ENCODE measurements at regions not wholly inside any gene's neighbourhood (a gene's known extent, or its start where the extent isn't known, plus 50 kb on each side); places are given as distances from the start of the nearest gene placed in this dataset.

DNA sequence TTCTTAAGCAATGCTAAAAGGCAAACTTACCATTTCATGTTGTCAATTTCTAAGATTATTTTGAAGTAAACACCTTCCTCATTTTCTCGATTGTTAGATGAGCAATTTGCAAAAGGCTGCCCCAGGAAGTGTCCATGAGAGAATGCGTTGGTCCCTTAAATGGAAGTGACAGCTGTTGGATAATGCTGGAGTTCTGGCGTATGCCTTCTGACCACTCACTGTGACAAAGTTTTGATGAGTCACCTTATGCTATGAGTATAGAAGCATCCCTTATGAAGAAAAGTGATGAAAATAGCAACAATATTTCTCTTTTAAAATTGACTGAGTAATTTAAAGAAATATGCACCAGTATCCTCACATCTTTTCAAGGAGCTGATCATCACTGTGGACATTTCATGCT lies 1497.5 kb downstream of the DPP10 start:
- DNase-seq (no peak), FAIRE-seq (no peak), ATAC-seq (no peak)
- Histone ChIP-seq H3K9me3 (no peaks in the 10 kb centered on the region), H3K36me3 (no peaks in the 10 kb centered on the region), H3K4me1 (no peaks in the 10 kb centered on the region), H3K27me3 (no peaks in the 10 kb centered on the region), H3K27ac (no peak overlapping the region), H3K4me3 (no peak overlapping the region)
- TF ChIP-seq, protein P1, sequence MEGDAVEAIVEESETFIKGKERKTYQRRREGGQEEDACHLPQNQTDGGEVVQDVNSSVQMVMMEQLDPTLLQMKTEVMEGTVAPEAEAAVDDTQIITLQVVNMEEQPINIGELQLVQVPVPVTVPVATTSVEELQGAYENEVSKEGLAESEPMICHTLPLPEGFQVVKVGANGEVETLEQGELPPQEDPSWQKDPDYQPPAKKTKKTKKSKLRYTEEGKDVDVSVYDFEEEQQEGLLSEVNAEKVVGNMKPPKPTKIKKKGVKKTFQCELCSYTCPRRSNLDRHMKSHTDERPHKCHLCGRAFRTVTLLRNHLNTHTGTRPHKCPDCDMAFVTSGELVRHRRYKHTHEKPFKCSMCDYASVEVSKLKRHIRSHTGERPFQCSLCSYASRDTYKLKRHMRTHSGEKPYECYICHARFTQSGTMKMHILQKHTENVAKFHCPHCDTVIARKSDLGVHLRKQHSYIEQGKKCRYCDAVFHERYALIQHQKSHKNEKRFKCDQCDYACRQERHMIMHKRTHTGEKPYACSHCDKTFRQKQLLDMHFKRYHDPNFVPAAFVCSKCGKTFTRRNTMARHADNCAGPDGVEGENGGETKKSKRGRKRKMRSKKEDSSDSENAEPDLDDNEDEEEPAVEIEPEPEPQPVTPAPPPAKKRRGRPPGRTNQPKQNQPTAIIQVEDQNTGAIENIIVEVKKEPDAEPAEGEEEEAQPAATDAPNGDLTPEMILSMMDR (IDR thresholded peaks at IDR 0.05) = no peak
- 72 to 79% methylated on average over 3 of the region's 3 CpGs for WGBS, 2 donors
- intact Hi-C loops (cut with DNase I) = no loop called here

DNA sequence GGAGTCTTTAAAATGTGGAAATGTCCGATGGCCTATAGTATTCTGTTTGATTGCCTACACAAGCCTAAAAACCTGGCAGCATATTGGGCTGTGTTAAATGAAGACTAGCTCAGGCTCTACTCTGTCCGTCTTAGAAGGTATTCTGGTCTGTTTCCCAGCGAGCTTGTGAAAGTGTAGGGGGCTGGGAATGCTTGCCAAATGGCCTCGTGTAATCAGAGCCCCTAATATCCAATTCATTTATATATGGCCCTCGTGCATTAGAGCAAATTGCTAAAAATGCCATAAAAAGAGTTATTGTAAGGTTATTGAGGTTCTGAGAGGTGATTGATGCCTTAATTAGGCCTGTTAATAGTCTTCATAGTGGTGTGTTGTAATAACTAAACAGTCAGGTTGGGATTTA lies 1500.4 kb downstream of the DPP10 start:
- H3K4me1 ChIP-seq = no peaks in the 10 kb centered on the region
- no peak for FAIRE-seq
- TF ChIP-seq, protein P1 (IDR thresholded peaks at IDR 0.05) = no peak
- H3K4me3 ChIP-seq = no peak overlapping the region
- H3K9me3 ChIP-seq = no peaks in the 10 kb centered on the region
- H3K36me3 ChIP-seq = no peaks in the 10 kb centered on the region
- DNase-seq = no peak
- H3K27ac ChIP-seq = no peak overlapping the region
- no peaks in the 10 kb centered on the region for H3K27me3 ChIP-seq
- no peak for ATAC-seq
- intact Hi-C loops (cut with DNase I) = no loop called here
- WGBS, 2 donors = 57 to 62% methylated on average over 5 of the region's 5 CpGs

DNA sequence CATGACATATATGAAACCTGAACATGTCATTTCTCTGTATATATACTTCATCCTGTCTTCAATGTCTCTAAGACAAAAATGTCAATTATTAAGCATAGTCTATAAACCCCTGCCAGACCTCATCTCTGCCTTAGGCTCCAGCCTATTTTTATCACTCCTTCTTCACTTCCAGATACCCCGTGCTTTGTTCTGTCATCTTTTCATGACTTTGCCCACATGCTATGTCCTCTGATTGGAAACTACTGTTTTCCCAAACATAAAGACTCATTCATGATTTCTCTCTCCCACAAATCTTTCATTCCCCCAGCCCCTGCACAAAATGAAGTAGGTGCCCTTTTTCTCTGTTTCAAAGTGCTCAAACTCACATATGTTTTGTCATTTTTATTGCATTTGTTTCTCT lies 1503.9 kb downstream of the DPP10 start:
- TF ChIP-seq, protein P1 (IDR thresholded peaks at IDR 0.05) = no peak
- intact Hi-C loops (cut with DNase I) = no loop called here
- H3K36me3 ChIP-seq = no peaks in the 10 kb centered on the region
- 73 to 88% methylated on average over 1 of the region's 1 CpG for WGBS, 2 donors
- H3K4me1 ChIP-seq = no peaks in the 10 kb centered on the region
- FAIRE-seq (no peak), DNase-seq (no peak), ATAC-seq (no peak)
- H3K4me3 ChIP-seq = no peak overlapping the region
- no peaks in the 10 kb centered on the region for H3K27me3 ChIP-seq
- H3K9me3 ChIP-seq = no peaks in the 10 kb centered on the region
- no peak overlapping the region for H3K27ac ChIP-seq

DNA sequence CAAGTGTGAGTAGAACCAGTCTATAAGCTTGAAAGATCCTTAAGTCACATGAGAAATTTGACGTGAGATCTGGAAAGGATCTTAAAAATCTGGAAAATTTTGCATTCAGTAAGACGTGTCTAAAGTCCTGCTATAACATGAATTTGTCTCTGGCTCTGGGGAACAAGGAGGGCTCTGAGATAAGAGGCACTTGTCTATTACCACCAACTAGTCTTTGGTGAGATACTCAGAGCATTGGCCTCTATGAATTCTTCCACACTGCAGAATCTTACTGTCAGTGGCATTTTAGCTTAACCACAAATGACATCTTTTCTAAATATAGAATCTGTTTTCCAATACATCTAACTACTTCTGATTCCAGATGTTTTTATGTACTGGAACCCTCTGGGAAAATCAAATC lies 1504.5 kb downstream of the DPP10 start:
- TF ChIP-seq, protein P1 (IDR thresholded peaks at IDR 0.05) = no peak
- no peaks in the 10 kb centered on the region for H3K36me3 ChIP-seq
- no peaks in the 10 kb centered on the region for H3K9me3 ChIP-seq
- no peaks in the 10 kb centered on the region for H3K27me3 ChIP-seq
- DNase-seq (no peak), FAIRE-seq (no peak), ATAC-seq (no peak)
- no peaks in the 10 kb centered on the region for H3K4me1 ChIP-seq
- no peak overlapping the region for H3K27ac ChIP-seq
- WGBS, 2 donors = 59 to 61% methylated on average over 2 of the region's 2 CpGs
- intact Hi-C loops (cut with DNase I) = no loop called here
- H3K4me3 ChIP-seq = no peak overlapping the region

DNA sequence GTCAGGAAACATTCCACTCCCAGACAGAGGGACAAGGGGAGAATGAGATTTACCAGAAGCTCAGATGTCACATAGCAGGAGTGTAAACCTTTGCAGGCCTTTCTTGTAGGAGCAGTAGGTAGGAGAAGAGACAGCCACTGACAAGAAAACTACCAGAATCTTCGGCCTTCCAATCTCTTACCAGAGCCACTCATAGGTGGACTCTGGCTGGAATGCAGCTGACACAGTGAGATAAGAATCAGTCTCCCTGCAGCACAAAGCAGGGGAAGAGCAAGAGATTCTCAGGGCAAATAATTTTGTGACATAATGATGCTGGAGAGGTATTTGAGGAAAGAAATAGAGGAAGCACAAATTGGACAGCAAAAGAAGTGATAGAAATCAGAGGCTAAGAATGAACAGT lies 1534.5 kb downstream of the DPP10 start:
- H3K9me3 ChIP-seq = no peaks in the 10 kb centered on the region
- H3K36me3 ChIP-seq = no peaks in the 10 kb centered on the region
- intact Hi-C loops (cut with DNase I) = no loop called here
- H3K4me1 ChIP-seq = no peaks in the 10 kb centered on the region
- ATAC-seq = no peak
- TF ChIP-seq, protein P1 (IDR thresholded peaks at IDR 0.05) = no peak
- DNase-seq = no peak
- H3K4me3 ChIP-seq = no peak overlapping the region
- WGBS, 2 donors = 18 to 22% methylated on average over 1 of the region's 1 CpG
- no peak overlapping the region for H3K27ac ChIP-seq
- no peaks in the 10 kb centered on the region for H3K27me3 ChIP-seq
- no peak for FAIRE-seq

All from pancreas (tissue), 10 donors.